HG03565 (cell line): ENCODE measurements at regions not wholly inside any gene's neighbourhood (a gene's known extent, or its start where the extent isn't known, plus 50 kb on each side); places are given as distances from the start of the nearest gene placed in this dataset.

Experiments
- ATAC-seq: cut with Tn5 transposase; IDR thresholded peaks from one replicate; pipeline ENCODE4 v1.9.1; 2021; ENCODE audit warnings: mild to moderate bottlenecking, moderate library complexity; ENCODE audit not compliant: unreplicated experiment

- no peak for ATAC-seq
Observed at GRCh38 chr18:61989138-61989537, 96.3 kb upstream of the RNF152 start.

GRCh38 chr18:61988100-61988499, 95.3 kb upstream of the RNF152 start:
- no peak for ATAC-seq

DNA sequence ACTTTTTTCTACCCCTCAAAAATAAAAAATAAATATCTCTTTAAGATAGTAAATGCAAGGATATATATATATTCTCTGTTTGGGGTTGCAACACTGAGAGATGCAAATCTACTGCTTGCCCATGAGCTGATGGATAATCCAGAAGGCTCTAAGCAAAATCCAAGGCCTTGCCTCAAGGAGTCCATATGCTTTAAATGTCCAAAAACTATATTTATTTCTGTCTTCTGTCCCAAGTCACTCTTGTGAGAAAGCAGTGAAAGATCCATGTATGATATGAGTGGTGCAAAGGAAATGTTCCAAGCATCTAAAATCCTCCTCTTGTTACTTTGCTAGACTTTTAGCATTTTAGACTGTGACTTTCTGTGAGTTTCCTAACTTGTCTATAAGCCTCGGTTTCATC, 92.9 kb upstream of the RNF152 start:
- no peak for ATAC-seq

DNA sequence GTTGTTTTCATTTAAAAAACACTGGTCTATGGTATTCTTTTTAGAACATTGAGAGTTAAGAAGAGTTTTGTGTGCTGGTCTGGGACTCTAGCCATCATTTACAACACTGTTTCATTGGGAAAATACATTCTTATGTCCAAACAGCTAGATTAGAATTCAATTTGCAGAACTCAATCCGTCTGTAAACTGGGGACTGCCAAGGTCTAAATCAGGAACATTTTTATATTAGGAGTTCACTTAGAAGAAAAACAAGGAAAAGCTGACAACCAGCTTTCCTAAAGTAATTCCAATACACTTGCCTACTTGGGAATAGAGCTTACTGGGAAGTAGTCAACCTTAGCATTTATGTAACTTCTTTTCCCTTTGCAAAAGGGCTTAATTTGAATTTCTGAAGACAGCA, 91.5 kb upstream of the RNF152 start:
- no peak for ATAC-seq

GRCh38 chr18:61982475-61982874, 89.7 kb upstream of the RNF152 start:
- no peak for ATAC-seq

- no peak for ATAC-seq
Observed at GRCh38 chr18:61980355-61980754, 87.5 kb upstream of the RNF152 start.

DNA sequence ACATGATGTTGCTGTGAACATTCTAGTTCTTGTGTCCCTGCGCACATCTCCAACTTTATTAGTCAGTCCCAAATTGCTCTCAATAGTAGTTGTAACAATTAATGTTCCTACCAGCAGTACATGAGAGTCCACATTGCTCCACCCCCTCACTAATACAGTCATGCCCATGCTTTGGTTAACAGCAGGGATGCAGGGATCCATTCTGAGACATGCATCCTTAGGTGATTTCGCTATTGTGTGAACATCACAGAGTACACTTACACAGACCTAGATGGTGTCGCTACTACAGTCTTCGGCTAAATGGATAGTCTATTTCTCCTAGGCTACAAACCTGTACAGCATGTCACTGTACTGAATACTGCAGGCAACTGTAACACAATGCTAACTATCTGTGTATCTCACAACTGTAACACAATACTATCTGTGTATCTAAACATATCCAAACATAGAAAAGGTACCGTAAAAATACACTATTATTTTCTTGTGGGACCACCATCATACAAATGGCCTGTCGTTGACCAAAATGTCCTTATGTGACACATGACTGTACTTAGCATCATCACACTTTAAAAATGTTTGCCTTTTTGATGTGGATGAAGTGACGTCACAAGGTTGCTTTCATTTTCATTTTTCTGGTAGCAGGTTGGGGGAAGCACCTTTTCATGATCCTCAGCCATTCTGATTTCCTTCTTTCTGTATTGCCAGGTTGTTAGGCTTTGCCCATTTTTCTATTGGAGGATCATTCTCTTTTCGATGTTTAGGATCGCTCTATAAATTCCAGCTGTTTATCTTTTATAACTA, 82.9 kb upstream of the RNF152 start:
- peak; percentile 43 for ATAC-seq

DNA sequence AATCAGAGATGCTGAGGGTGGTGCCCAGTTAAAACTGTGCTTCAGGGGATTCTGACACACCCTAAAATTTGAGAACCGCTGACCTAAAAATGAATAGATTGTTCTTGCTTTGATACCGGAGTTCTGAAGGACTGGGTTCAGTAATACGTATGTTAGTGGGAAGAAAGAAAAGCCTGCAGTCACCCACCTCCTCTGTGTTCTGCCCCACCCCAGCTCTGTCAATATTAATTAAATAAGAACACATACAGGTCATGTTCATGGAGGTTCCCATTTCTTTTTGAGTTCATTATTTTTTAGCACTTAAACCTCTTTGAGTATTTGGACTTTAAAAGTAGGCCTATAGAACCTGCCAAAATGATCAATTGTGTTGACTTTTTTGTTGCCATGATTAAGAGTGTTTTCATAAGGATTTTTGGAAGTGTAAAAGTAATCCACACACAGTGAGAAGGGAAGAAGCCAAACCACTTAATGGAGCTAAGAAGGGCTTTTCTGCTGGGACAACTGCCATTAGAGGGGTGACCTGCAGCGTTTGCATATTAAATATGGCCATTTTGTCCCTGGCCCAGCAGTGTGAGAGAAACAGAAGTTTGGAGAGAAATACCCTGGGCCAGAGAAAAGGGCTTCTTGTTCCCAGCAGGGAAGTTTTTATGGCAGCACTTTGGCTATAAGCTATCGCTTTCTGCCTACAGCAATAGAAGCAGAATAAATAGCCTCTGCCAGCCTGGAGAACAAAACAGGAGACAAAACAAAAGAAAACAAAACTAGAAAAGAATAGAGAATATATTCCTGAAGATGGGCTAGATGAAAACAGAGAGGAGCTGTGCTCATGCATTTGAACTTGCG, 80.7 kb upstream of the RNF152 start:
- ATAC-seq: no peak

GRCh38 chr18:61972389-61973264, 79.8 kb upstream of the RNF152 start:
- peak; percentile 90 for ATAC-seq

DNA sequence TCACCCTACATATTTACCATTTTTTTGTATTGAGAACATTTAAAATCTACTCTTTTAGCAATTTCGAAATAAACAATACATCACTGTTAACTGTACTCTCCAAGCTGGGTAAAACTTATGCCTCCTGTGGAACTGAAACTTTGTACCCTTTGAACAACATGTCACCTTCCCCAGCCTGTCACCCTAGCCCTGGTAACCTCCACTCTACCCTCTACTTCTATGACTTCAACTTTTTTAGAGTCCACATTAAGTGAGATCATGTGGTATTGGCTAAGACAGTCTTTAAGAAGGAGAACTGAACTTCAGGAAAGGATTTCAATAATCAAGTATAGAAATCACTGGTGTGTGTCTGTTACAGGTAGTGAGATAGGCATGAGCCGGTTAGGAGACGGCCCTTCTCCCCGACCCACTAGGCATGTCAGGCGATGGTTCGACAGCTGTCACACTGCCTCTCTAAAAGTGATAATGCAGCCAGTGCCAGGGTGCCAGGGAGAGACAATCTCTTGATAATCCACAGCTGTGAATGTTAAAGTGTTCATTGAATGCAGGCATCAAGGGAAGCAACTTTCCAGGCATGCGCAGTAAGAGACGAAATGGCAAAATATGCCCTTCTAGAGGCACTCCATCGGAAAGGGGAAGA, 74.6 kb upstream of the RNF152 start:
- ATAC-seq: no peak

GRCh38 chr18:61965311-61965710, 72.5 kb upstream of the RNF152 start:
- no peak for ATAC-seq

GRCh38 chr18:61964616-61965015, 71.8 kb upstream of the RNF152 start:
- ATAC-seq: no peak

DNA sequence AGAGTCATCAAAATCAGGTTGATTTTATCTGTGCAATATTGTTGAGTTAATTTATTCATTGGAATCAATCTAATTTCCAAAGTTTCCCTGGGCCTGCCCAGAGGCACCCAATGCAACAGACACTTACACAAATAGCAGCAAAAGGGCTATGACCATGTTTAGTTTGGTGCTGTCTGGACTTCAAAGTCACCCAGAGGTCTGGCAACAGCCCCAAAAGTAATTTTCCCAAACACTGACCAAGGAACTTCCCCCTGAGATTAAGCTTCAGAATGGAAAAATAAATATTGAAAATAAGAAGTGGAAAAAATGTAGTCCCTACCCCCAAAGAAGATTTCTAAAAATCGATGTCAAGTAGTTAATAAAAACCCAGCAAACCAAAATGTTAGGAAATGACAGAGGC, 70.9 kb upstream of the RNF152 start:
- ATAC-seq: no peak

- no peak for ATAC-seq
Observed at GRCh38 chr18:61957801-61958516, 65.2 kb upstream of the RNF152 start.

GRCh38 chr18:61955644-61956043, 62.8 kb upstream of the RNF152 start:
- ATAC-seq: peak; percentile 38

DNA sequence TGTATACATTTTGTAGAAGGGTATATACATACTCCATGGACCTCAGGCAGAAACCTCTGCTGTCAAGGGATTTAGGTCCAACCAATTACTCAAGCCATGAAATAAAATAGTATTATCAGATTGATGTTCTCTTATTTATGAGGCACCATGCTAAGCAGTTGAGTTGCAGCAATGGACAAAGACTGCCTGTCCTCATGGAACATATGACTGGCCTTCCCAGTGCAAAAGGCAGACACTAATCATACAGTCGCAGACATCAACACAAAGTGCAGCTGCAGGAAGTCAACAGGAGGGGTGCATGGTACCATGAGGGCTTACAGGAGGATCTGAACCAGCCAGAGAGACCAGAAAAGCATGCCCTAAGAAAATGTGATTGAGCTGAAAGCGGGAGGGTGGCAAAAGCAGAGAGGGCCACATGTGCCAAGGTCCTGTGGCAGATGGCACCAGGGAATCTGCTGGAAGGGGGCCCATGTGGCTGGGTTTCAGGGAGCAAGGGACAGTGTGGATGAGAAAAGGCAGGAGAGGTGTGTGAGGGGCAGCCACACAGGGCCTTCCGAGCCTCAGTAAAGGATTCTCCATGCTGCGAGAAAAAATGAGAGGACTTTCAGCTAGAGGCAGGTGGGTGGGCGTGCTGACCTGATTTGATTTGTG, 61.4 kb upstream of the RNF152 start:
- no peak for ATAC-seq

DNA sequence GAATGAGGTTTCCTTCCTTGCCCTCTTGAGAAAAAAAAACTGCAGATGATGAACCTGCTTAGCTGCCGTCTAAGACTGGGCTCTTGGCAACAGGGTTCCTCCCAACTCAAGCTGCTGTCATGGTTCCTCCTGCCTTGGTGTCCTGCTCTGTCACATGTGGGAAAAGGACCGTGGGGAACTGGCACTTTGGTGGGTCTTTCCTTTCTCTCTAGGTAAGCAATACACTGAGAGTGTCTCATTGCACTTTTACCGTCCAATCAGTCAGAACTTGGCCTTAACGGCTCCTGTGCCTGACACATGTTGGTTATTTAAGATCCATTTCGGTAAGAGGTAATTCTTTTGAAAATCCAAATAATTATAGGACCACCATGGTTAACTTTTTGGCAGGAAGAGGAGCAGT, 60.8 kb upstream of the RNF152 start:
- ATAC-seq: no peak

DNA sequence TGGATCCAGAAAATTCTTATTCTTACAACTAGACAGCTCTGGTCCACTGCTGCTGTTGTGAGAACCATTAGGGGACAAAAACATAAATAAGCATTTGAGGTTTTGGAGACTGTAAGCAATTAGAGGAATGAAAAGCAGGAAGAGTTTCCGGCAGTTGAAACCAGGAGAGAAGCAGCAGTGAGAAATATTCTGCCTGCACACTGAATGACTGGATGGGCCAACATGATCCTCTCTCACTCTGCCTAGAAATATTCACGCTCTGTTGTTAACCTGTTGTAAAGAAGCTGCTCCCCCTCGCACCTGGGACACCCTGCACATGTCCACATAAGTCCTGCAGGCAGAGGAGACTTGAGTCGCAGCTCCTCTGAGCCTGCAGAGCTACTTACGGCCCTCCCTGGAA, 60.4 kb upstream of the RNF152 start:
- no peak for ATAC-seq

GRCh38 chr18:61951396-61951795, 58.6 kb upstream of the RNF152 start:
- no peak for ATAC-seq

GRCh38 chr18:61950371-61950770, 57.6 kb upstream of the RNF152 start:
- no peak for ATAC-seq
